Peyer's patch (tissue), 4 donors: ENCODE measurements at regions not wholly inside any gene's neighbourhood (a gene's known extent, or its start where the extent isn't known, plus 50 kb on each side); places are given as distances from the start of the nearest gene placed in this dataset.
A peak's percentile ranks its signal among the peaks of the same experiment; 100 is the strongest.

Source experiments
- DNase-seq, 3 donors: peaks; one replicate each; pipeline ENCODE4 v3.0.0-alpha.2; 2017 to 2019
- H3K27ac ChIP-seq, 4 donors: fragments of 200-600 bp; sonication (generic); one replicate each; pipeline ENCODE4 v1.5.1; 2016 to 2019
- H3K27me3 ChIP-seq, 2 donors: fragments of 200-600 bp; sonication (generic); one replicate each; pipeline ENCODE4 v1.5.1; 2019
- H3K36me3 ChIP-seq, 3 donors: fragments of 200-600 bp; sonication (generic); one replicate each; pipeline ENCODE4 v1.5.1; 2016 to 2019
- H3K4me1 ChIP-seq, 4 donors: fragments of 200-600 bp; sonication (generic); one replicate each; pipeline ENCODE4 v1.5.1; 2016 to 2019
- H3K4me3 ChIP-seq, 4 donors: fragments of 200-600 bp; sonication (generic); 1 replicate in 3 of 4; 2 replicates in 1 of 4; pipeline ENCODE4 v1.5.1; 2016 to 2019; ENCODE audit warnings: mild to moderate bottlenecking in 1 of 4
- H3K9me3 ChIP-seq, 4 donors: fragments of 200-600 bp; sonication (generic); one replicate each; pipeline ENCODE4 v1.5.1; 2016 to 2019; ENCODE audit warnings: mild to moderate bottlenecking in 1 of 4
- POLR2A ChIP-seq, 2 donors: fragments of 450-650 bp; IDR thresholded peaks; one replicate each; pipeline ENCODE4 v1.5.1; 2017; ENCODE audit warnings: antibody characterized with exemption in 2 of 2, mild to moderate bottlenecking in 2 of 2, moderate library complexity in 2 of 2
- TF ChIP-seq, protein P1 (sequence below), 6 experiments: fragments of 450-650 bp in 4 of 6; fragments of 200-600 bp in 2 of 6; sonication (generic) in 1 of 6; IDR thresholded peaks; one replicate each; pipeline ENCODE4 v1.5.1; 2017 to 2019; ENCODE audit warnings: antibody characterized with exemption in 6 of 6, mild to moderate bottlenecking in 3 of 6, moderate library complexity in 1 of 6

- no peaks in the 10 kb centered on the region for H3K9me3 ChIP-seq
- TF ChIP-seq, protein P1, sequence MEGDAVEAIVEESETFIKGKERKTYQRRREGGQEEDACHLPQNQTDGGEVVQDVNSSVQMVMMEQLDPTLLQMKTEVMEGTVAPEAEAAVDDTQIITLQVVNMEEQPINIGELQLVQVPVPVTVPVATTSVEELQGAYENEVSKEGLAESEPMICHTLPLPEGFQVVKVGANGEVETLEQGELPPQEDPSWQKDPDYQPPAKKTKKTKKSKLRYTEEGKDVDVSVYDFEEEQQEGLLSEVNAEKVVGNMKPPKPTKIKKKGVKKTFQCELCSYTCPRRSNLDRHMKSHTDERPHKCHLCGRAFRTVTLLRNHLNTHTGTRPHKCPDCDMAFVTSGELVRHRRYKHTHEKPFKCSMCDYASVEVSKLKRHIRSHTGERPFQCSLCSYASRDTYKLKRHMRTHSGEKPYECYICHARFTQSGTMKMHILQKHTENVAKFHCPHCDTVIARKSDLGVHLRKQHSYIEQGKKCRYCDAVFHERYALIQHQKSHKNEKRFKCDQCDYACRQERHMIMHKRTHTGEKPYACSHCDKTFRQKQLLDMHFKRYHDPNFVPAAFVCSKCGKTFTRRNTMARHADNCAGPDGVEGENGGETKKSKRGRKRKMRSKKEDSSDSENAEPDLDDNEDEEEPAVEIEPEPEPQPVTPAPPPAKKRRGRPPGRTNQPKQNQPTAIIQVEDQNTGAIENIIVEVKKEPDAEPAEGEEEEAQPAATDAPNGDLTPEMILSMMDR (IDR thresholded peaks at IDR 0.05): no peak
- no peak for TF ChIP-seq POLR2A (IDR thresholded peaks at IDR 0.05)
- no peaks in the 10 kb centered on the region for H3K36me3 ChIP-seq
- H3K27ac ChIP-seq: no peak overlapping the region
- H3K4me3 ChIP-seq: no peak overlapping the region
- peaks cover 0 to 3% (median 0%) of the 10 kb centered on the region in 4 donors for H3K4me1 ChIP-seq
- no peak for DNase-seq
- H3K27me3 ChIP-seq: no peaks in the 10 kb centered on the region
Measured at GRCh38 chr16:86322806-86323205, 187.5 kb upstream of the FOXF1 start.

DNA sequence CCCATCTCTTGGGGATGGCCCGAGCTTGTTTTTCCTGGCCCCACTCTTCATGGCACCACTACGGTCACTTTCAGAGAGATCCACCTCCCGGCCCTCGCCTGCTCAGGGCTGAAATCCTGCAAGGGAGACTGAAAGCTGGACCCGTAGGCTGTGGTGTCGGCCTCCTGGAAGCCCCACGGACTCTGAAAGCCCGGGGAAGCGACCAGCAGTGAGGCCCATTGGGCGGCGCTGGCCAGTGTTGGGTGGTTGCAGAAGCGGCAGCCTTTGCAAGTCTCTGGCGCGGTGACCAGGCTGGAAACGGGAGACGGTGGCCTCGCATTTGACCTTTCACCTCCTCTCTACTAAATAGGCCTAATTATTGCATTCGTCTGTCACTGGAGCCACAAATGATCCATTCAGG is 186.0 kb upstream of the FOXF1 start:
- Histone ChIP-seq H3K4me3 (no peak overlapping the region), H3K36me3 (no peaks in the 10 kb centered on the region), H3K4me1 (peaks cover 0 to 3% (median 0%) of the 10 kb centered on the region in 4 donors), H3K27ac (no peak overlapping the region), H3K27me3 (no peaks in the 10 kb centered on the region), H3K9me3 (no peaks in the 10 kb centered on the region)
- peak in 1 of 3 donors; percentile 25 for DNase-seq
- TF ChIP-seq, protein P1 (IDR thresholded peaks at IDR 0.05): no peak
- TF ChIP-seq POLR2A (IDR thresholded peaks at IDR 0.05): no peak

GRCh38 chr16:86325360-86325759 is 185.0 kb upstream of the FOXF1 start:
- H3K4me3 ChIP-seq: no peak overlapping the region
- TF ChIP-seq, protein P1 (IDR thresholded peaks at IDR 0.05): no peak
- TF ChIP-seq POLR2A (IDR thresholded peaks at IDR 0.05): no peak
- H3K9me3 ChIP-seq: no peaks in the 10 kb centered on the region
- no peaks in the 10 kb centered on the region for H3K36me3 ChIP-seq
- no peak overlapping the region for H3K27ac ChIP-seq
- H3K27me3 ChIP-seq: no peaks in the 10 kb centered on the region
- peaks cover 0 to 3% (median 0%) of the 10 kb centered on the region in 4 donors for H3K4me1 ChIP-seq
- DNase-seq: no peak

DNA sequence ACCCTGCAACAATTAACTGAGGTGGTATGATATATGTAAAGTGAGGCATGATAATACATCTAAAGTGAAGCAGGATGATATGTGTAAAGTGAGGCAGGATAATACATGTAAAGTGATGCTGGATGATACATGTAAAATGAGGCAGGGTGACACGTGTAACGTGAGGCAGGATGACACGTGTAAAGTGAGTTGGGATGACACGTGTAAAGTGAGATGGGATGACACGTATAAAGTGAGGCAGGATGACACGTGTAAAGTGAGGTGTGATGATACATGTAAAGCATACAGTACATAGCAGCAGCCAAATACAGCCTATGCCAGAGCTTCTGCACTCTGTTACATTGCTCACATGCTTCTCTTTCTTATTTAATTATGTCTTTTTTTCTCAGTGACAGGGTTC is 184.4 kb upstream of the FOXF1 start:
- Histone ChIP-seq H3K4me1 (peaks cover 0 to 3% (median 0%) of the 10 kb centered on the region in 4 donors), H3K36me3 (no peaks in the 10 kb centered on the region), H3K9me3 (no peaks in the 10 kb centered on the region), H3K4me3 (no peak overlapping the region), H3K27me3 (no peaks in the 10 kb centered on the region), H3K27ac (no peak overlapping the region)
- TF ChIP-seq, protein P1 (IDR thresholded peaks at IDR 0.05): no peak
- no peak for TF ChIP-seq POLR2A (IDR thresholded peaks at IDR 0.05)
- no peak for DNase-seq

- no peak overlapping the region for H3K4me3 ChIP-seq
- DNase-seq: no peak
- no peak overlapping the region for H3K27ac ChIP-seq
- no peak for TF ChIP-seq POLR2A (IDR thresholded peaks at IDR 0.05)
- TF ChIP-seq, protein P1 (IDR thresholded peaks at IDR 0.05): no peak
- no peaks in the 10 kb centered on the region for H3K9me3 ChIP-seq
- no peaks in the 10 kb centered on the region for H3K27me3 ChIP-seq
- H3K4me1 ChIP-seq: peaks cover 0 to 2% (median 0%) of the 10 kb centered on the region in 4 donors
- H3K36me3 ChIP-seq: no peaks in the 10 kb centered on the region
Measured at GRCh38 chr16:86327321-86327720, 183.0 kb upstream of the FOXF1 start.

DNA sequence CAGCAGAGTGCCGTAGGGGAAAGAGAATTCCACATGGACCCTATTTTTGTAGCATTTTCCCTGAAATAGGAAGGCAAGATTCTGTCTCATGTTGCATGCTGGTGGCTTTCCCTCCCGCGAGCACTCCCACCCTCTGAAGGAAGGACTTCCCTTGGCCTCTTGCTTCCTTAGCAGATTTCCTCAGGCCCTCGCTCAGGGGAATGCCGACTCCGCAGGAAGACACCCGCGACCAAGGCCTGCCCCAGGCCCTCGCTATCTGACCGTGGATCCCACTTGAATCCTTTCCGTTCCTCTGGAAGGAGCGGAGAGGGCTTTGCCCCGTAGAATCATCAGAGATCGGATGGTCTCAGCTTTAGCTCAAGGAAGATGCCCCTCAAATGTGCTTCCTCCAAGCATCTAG is 179.4 kb upstream of the FOXF1 start:
- Histone ChIP-seq H3K4me1 (no peaks in the 10 kb centered on the region), H3K9me3 (no peaks in the 10 kb centered on the region), H3K27me3 (no peaks in the 10 kb centered on the region), H3K4me3 (no peak overlapping the region), H3K36me3 (no peaks in the 10 kb centered on the region), H3K27ac (no peak overlapping the region)
- no peak for TF ChIP-seq POLR2A (IDR thresholded peaks at IDR 0.05)
- TF ChIP-seq, protein P1 (IDR thresholded peaks at IDR 0.05): no peak
- DNase-seq: no peak
